Gastrocnemius medialis (tissue), 4 donors: ENCODE measurements at regions not wholly inside any gene's neighbourhood (a gene's known extent, or its start where the extent isn't known, plus 50 kb on each side); places are given as distances from the start of the nearest gene placed in this dataset.

ENCODE experiments used
- ATAC-seq, 2 donors: fragments of 150-250 bp; one replicate each; pipeline ENCODE4 v1.9.1; 2016
- DNase-seq, 2 donors: peaks; one replicate each; pipeline ENCODE4 v3.0.0-alpha.2; 2019
- H3K27ac ChIP-seq, 4 donors: fragments of 200-600 bp; sonication (generic); 1 replicate in 1 of 4; 2 replicates in 3 of 4; pipeline ENCODE4 v1.5.1; 2016 to 2018; ENCODE audit warnings: mild to moderate bottlenecking in 2 of 4, moderate library complexity in 1 of 4
- H3K27me3 ChIP-seq, 3 donors: fragments of 200-600 bp; sonication (generic) in 2 of 3; 1 replicate in 1 of 3; 2 replicates in 2 of 3; pipeline versions ENCODE4 v1.5.1 to v1.6.0; 2016 to 2019; ENCODE audit warnings: mild to moderate bottlenecking in 1 of 3, moderate library complexity in 1 of 3
- H3K36me3 ChIP-seq, 2 donors: fragments of 200-600 bp; sonication (generic) in 1 of 2; one replicate each; pipeline ENCODE4 v1.5.1; 2017 to 2018
- H3K4me1 ChIP-seq, 2 donors: fragments of 200-600 bp; sonication (generic) in 1 of 2; one replicate each; pipeline ENCODE4 v1.5.1; 2016 to 2017; ENCODE audit warnings: mild to moderate bottlenecking in 2 of 2
- H3K4me3 ChIP-seq, 4 donors: fragments of 200-600 bp; sonication (generic) in 3 of 4; 1 replicate in 1 of 4; 2 replicates in 3 of 4; pipeline ENCODE4 v1.5.1; 2016 to 2019; ENCODE audit warnings: mild to moderate bottlenecking in 2 of 4
- H3K9me3 ChIP-seq, 3 donors: fragments of 200-600 bp; sonication (generic) in 2 of 3; 1 replicate in 1 of 3; 2 replicates in 2 of 3; pipeline ENCODE4 v1.5.1; 2016 to 2019
- POLR2A ChIP-seq, 2 donors: fragments of 450-650 bp; IDR thresholded peaks; one replicate each; pipeline ENCODE4 v1.6.1; 2017; ENCODE audit warnings: antibody characterized with exemption in 2 of 2, mild to moderate bottlenecking in 2 of 2, moderate library complexity in 2 of 2
- in situ Hi-C, 4 donors: fragments of 200-750 bp; cut with MboI; loops; one replicate each; pipeline versions ENCODE4 v1.15.0 to v1.8.0; 2017; ENCODE audit warnings: low sequenced_read_pairs in 4 of 4
- intact Hi-C: fragments of 100-400 bp; cut with DNase I; formaldehyde crosslinking; loops from one replicate; pipeline ENCODE4 v1.15.1; 2023; ENCODE audit warnings: low total_unique reads
- TF ChIP-seq, protein P1 (sequence below), 5 experiments: fragments of 450-650 bp in 3 of 5; fragments of 200-600 bp in 2 of 5; sonication (generic) in 2 of 5; IDR thresholded peaks in 4 of 5; conservative IDR thresholded peaks in 1 of 5; 1 replicate in 4 of 5; 2 replicates in 1 of 5; pipeline ENCODE4 v1.5.1; 2016 to 2019; ENCODE audit warnings: antibody characterized with exemption in 5 of 5, mild to moderate bottlenecking in 3 of 5, moderate library complexity in 3 of 5

DNA sequence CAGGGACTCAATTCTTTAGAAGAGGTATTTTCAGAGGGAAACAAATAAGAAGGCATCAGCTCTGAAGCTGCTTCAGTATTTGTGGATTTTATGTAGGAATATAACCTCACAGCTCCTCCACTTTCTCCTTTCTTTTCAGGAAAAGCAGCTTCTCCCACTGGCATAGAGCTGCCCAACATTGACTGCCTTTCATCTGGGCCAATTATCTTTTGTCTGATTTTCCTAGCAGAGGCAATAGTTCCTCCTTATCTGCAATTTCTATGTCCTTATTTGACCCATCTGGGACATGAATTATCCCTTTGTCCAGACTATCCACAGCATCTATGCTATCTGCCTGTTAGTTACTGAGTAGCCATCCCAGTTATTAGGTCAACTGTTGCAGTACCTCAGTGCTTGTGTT lies 1671.2 kb upstream of the ACO1 start:
- H3K27me3 ChIP-seq = no peaks in the 10 kb centered on the region
- DNase-seq (no peak), ATAC-seq (no peak)
- no peaks in the 10 kb centered on the region for H3K36me3 ChIP-seq
- no peak overlapping the region for H3K4me3 ChIP-seq
- no peak for TF ChIP-seq POLR2A (IDR thresholded peaks at IDR 0.05)
- TF ChIP-seq, protein P1, sequence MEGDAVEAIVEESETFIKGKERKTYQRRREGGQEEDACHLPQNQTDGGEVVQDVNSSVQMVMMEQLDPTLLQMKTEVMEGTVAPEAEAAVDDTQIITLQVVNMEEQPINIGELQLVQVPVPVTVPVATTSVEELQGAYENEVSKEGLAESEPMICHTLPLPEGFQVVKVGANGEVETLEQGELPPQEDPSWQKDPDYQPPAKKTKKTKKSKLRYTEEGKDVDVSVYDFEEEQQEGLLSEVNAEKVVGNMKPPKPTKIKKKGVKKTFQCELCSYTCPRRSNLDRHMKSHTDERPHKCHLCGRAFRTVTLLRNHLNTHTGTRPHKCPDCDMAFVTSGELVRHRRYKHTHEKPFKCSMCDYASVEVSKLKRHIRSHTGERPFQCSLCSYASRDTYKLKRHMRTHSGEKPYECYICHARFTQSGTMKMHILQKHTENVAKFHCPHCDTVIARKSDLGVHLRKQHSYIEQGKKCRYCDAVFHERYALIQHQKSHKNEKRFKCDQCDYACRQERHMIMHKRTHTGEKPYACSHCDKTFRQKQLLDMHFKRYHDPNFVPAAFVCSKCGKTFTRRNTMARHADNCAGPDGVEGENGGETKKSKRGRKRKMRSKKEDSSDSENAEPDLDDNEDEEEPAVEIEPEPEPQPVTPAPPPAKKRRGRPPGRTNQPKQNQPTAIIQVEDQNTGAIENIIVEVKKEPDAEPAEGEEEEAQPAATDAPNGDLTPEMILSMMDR (IDR thresholded peaks at IDR 0.05 in 4 of 5, conservative IDR thresholded peaks at IDR 0.05 in 1 of 5) = no peak
- no peaks in the 10 kb centered on the region for H3K4me1 ChIP-seq
- no peak overlapping the region for H3K27ac ChIP-seq
- intact Hi-C loops = no loop called here
- in situ Hi-C loops = no loop called here
- H3K9me3 ChIP-seq = no peaks in the 10 kb centered on the region

DNA sequence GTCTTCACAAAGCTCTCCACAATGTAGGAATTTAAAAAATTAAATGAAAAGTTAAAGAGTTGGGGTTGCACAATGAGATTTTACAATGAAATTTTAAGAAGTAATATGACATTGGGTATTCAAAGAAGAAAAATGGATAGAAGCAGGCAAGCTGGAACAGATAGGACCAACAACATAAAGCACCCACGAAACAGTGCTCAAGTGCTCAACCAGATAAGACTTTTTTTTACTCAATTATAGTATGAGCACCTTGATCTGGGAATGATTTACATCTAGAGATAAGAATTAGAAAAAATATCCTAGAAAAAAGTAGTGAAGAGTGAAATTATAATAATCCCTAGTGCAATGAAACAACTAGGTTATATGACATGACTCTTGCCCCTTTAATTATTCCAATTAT lies 1670.1 kb upstream of the ACO1 start:
- ATAC-seq (no peak), DNase-seq (no peak)
- no peak for TF ChIP-seq POLR2A (IDR thresholded peaks at IDR 0.05)
- TF ChIP-seq, protein P1 (IDR thresholded peaks at IDR 0.05 in 4 of 5, conservative IDR thresholded peaks at IDR 0.05 in 1 of 5) = no peak
- in situ Hi-C loops = no loop called here
- no peaks in the 10 kb centered on the region for H3K36me3 ChIP-seq
- no peaks in the 10 kb centered on the region for H3K4me1 ChIP-seq
- no peaks in the 10 kb centered on the region for H3K27me3 ChIP-seq
- H3K4me3 ChIP-seq = no peak overlapping the region
- H3K9me3 ChIP-seq = no peaks in the 10 kb centered on the region
- intact Hi-C loops = no loop called here
- H3K27ac ChIP-seq = no peak overlapping the region

DNA sequence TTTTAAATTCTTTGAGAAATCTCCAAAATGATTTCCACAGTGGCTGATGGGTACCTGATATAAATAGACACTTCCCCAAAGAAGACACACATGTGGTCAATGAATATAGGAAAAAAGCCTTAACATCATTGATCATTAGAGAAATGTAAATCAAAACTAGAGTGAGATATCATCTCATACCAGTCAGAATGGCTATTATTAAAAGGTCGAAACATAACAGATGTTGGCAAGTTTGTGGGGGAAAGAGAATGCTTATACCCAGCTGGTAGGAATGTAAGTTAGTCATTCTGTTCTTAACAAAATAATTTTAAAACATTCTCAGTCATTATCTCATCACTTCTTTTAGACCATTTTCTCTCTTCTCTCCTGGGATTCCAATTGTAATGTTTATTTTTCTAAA lies 1666.0 kb upstream of the ACO1 start:
- H3K27ac ChIP-seq = no peak overlapping the region
- intact Hi-C loops (no loop called here), in situ Hi-C loops (no loop called here)
- no peak for TF ChIP-seq POLR2A (IDR thresholded peaks at IDR 0.05)
- TF ChIP-seq, protein P1 (IDR thresholded peaks at IDR 0.05 in 4 of 5, conservative IDR thresholded peaks at IDR 0.05 in 1 of 5) = no peak
- H3K9me3 ChIP-seq = no peaks in the 10 kb centered on the region
- no peaks in the 10 kb centered on the region for H3K4me1 ChIP-seq
- no peak for ATAC-seq
- H3K4me3 ChIP-seq = no peak overlapping the region
- H3K36me3 ChIP-seq = no peaks in the 10 kb centered on the region
- H3K27me3 ChIP-seq = no peaks in the 10 kb centered on the region
- no peak for DNase-seq

DNA sequence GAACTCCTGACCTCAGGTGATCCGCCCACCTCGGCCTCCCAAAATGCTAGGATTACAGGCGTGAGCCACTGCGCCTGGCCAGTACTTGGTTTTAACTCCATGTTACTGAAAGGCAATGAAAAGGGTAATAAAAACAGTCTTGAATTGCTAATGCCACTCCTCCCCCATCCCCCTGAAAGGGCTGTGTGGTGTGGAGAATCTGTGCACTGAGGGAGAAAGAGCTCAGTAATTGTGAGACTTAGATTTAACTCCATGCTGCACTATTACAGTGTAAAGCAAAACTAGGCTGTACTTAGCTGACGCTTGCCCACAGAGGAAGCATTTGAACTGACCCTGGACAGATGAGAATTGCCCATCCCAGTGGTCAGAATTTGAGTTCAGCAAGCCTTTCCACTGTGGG lies 1662.4 kb upstream of the ACO1 start:
- in situ Hi-C loops (no loop called here), intact Hi-C loops (no loop called here)
- Histone ChIP-seq H3K36me3 (no peaks in the 10 kb centered on the region), H3K27ac (no peak overlapping the region), H3K27me3 (no peaks in the 10 kb centered on the region), H3K9me3 (no peaks in the 10 kb centered on the region), H3K4me1 (no peaks in the 10 kb centered on the region), H3K4me3 (no peak overlapping the region)
- TF ChIP-seq, protein P1 (IDR thresholded peaks at IDR 0.05 in 4 of 5, conservative IDR thresholded peaks at IDR 0.05 in 1 of 5) = no peak
- no peak for TF ChIP-seq POLR2A (IDR thresholded peaks at IDR 0.05)
- no peak for DNase-seq
- no peak for ATAC-seq

DNA sequence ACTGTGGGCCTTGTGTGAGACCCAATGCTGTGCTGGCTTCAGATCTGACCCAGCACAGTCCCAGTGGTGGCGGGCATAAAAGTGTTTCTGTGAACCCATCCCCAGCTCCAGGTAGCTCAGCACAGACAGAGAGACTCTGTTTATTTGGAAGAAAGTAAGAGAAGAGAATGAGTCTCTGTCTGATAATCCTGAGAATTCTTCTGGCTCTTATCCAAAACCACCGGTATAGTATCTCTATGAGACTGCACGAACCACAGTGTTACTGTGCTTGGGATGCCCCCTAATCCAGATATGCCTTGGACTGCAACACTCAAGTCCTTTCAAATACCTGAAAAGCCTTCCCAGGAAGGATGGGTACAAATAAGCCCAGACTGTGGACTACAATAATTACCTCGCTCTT lies 1660.8 kb upstream of the ACO1 start:
- H3K27ac ChIP-seq = no peak overlapping the region
- DNase-seq (no peak), ATAC-seq (no peak)
- in situ Hi-C loops = no loop called here
- intact Hi-C loops = no loop called here
- no peaks in the 10 kb centered on the region for H3K9me3 ChIP-seq
- no peaks in the 10 kb centered on the region for H3K4me1 ChIP-seq
- H3K4me3 ChIP-seq = no peak overlapping the region
- TF ChIP-seq, protein P1 (IDR thresholded peaks at IDR 0.05 in 4 of 5, conservative IDR thresholded peaks at IDR 0.05 in 1 of 5) = no peak
- TF ChIP-seq POLR2A (IDR thresholded peaks at IDR 0.05) = no peak
- no peaks in the 10 kb centered on the region for H3K27me3 ChIP-seq
- H3K36me3 ChIP-seq = no peaks in the 10 kb centered on the region
